ENCODE measurements at regions not wholly inside any gene's neighbourhood (a gene's known extent, or its start where the extent isn't known, plus 50 kb on each side); places are given as distances from the start of the nearest gene placed in this dataset.
A peak's percentile ranks its signal among the peaks of the same experiment; 100 is the strongest.

GRCh38 chr14:64639340-64639821 is 64.8 kb upstream of the PLEKHG3 start:
- no peak overlapping the region for H3K27ac ChIP-seq
- no peak for TF ChIP-seq CTCF (IDR thresholded peaks at IDR 0.05)
- no peak for DNase-seq (ENCODE audit: low spot score in 2 of 2)
- H3K4me3 ChIP-seq, result no peak overlapping the region
- H3K36me3 ChIP-seq, result no peaks in the 10 kb centered on the region
- no peaks in the 10 kb centered on the region for H3K27me3 ChIP-seq
- no peaks in the 10 kb centered on the region for H3K9me3 ChIP-seq
- intact Hi-C loops (cut with DNase I), result no loop called here
- no peaks in the 10 kb centered on the region for H3K4me1 ChIP-seq

GRCh38 chr14:64640839-64641238 is 63.4 kb upstream of the PLEKHG3 start:
- TF ChIP-seq CTCF (IDR thresholded peaks at IDR 0.05), result no peak
- DNase-seq (ENCODE audit: low spot score in 2 of 2), result no peak
- H3K4me1 ChIP-seq, result no peaks in the 10 kb centered on the region
- H3K4me3 ChIP-seq, result no peak overlapping the region
- no peaks in the 10 kb centered on the region for H3K36me3 ChIP-seq
- H3K27ac ChIP-seq, result no peak overlapping the region
- intact Hi-C loops (cut with DNase I), result no loop called here
- no peaks in the 10 kb centered on the region for H3K27me3 ChIP-seq
- H3K9me3 ChIP-seq, result no peaks in the 10 kb centered on the region

GRCh38 chr14:64641760-64642159 is 62.5 kb upstream of the PLEKHG3 start:
- no peak for TF ChIP-seq CTCF (IDR thresholded peaks at IDR 0.05)

GRCh38 chr14:64643709-64644108 is 60.5 kb upstream of the PLEKHG3 start:
- Histone ChIP-seq H3K36me3 (no peaks in the 10 kb centered on the region), H3K4me3 (no peak overlapping the region), H3K9me3 (no peaks in the 10 kb centered on the region), H3K27me3 (no peaks in the 10 kb centered on the region), H3K27ac (no peak overlapping the region), H3K4me1 (no peaks in the 10 kb centered on the region)
- DNase-seq (ENCODE audit: low spot score in 2 of 2), result no peak
- no peak for TF ChIP-seq CTCF (IDR thresholded peaks at IDR 0.05)
- intact Hi-C loops (cut with DNase I), result no loop called here

More at GRCh38 chr14:64641760-64642159, 62.5 kb upstream of the PLEKHG3 start:
- Histone ChIP-seq H3K9me3 (no peaks in the 10 kb centered on the region), H3K4me3 (no peak overlapping the region), H3K36me3 (no peaks in the 10 kb centered on the region), H3K27ac (no peak overlapping the region), H3K4me1 (no peaks in the 10 kb centered on the region), H3K27me3 (no peaks in the 10 kb centered on the region)
- DNase-seq (ENCODE audit: low spot score in 2 of 2), result no peak
- intact Hi-C loops (cut with DNase I), result no loop called here

GRCh38 chr14:64644629-64645028 is 59.6 kb upstream of the PLEKHG3 start:
- H3K27me3 ChIP-seq, result no peaks in the 10 kb centered on the region
- TF ChIP-seq CTCF (IDR thresholded peaks at IDR 0.05), result no peak
- intact Hi-C loops (cut with DNase I), result no loop called here

More at GRCh38 chr14:64644629-64645028, 59.6 kb upstream of the PLEKHG3 start:
- H3K4me3 ChIP-seq, result no peak overlapping the region
- H3K36me3 ChIP-seq, result no peaks in the 10 kb centered on the region
- no peaks in the 10 kb centered on the region for H3K4me1 ChIP-seq
- DNase-seq (ENCODE audit: low spot score in 2 of 2), result no peak
- peak overlapping the region in 1 of 2 donors; percentile 33 for H3K27ac ChIP-seq
- no peaks in the 10 kb centered on the region for H3K9me3 ChIP-seq
